MM.1S (cell line): ENCODE measurements at regions not wholly inside any gene's neighbourhood (a gene's known extent, or its start where the extent isn't known, plus 50 kb on each side); places are given as distances from the start of the nearest gene placed in this dataset.

Source experiments
- DNase-seq: peaks from one replicate; pipeline ENCODE4 v3.0.0-alpha.2; 2015
- H2AFZ ChIP-seq: fragments of 300-600 bp; sonication (generic); 2 replicates; pipeline ENCODE4 v1.6.0; 2016; ENCODE audit warnings: antibody characterized with exemption, low read length
- H3F3A ChIP-seq: fragments of 300-600 bp; sonication (generic); 2 replicates; pipeline ENCODE4 v1.6.1; 2016; ENCODE audit warnings: mild to moderate bottlenecking, antibody characterized with exemption, low read length, moderate library complexity, mixed read lengths; ENCODE audit not compliant: insufficient read depth
- H3K27ac ChIP-seq: fragments of 300-600 bp; sonication (generic); 2 replicates; pipeline ENCODE4 v1.5.1; 2016; ENCODE audit warnings: mild to moderate bottlenecking, low read length
- H3K27me3 ChIP-seq: fragments of 300-600 bp; sonication (generic); replicated peaks from 2 replicates; pipeline ENCODE4 v1.6.0; 2016; ENCODE audit warnings: low read length; ENCODE audit not compliant: insufficient read depth
- H3K36me3 ChIP-seq: fragments of 300-600 bp; sonication (generic); replicated peaks from 2 replicates; pipeline ENCODE4 v1.6.1; 2016; ENCODE audit warnings: mild to moderate bottlenecking, low read length, mixed read lengths; ENCODE audit not compliant: insufficient read depth
- H3K4me1 ChIP-seq: fragments of 300-600 bp; sonication (generic); 2 replicates; pipeline ENCODE4 v1.6.1; 2016; ENCODE audit warnings: low read length, mixed read lengths
- H3K4me2 ChIP-seq: fragments of 300-600 bp; sonication (generic); 2 replicates; pipeline ENCODE4 v1.6.0; 2016; ENCODE audit warnings: low read depth, low read length
- H3K4me3 ChIP-seq: fragments of 300-600 bp; sonication (generic); 2 replicates; pipeline ENCODE4 v1.5.1; 2016; ENCODE audit warnings: low read length, mixed read lengths
- H3K79me2 ChIP-seq: fragments of 300-600 bp; sonication (generic); 2 replicates; pipeline ENCODE4 v1.6.1; 2016; ENCODE audit warnings: mixed run types, low read length, mixed read lengths
- H3K9ac ChIP-seq: fragments of 300-600 bp; sonication (generic); 2 replicates; pipeline ENCODE4 v1.6.1; 2016; ENCODE audit warnings: low read length, mixed read lengths
- H3K9me2 ChIP-seq: fragments of 300-600 bp; sonication (generic); replicated peaks from 2 replicates; pipeline ENCODE4 v1.6.1; 2016; ENCODE audit warnings: mild to moderate bottlenecking, low read length, mixed read lengths; ENCODE audit not compliant: insufficient read depth
- H3K9me3 ChIP-seq: fragments of 300-600 bp; sonication (generic); replicated peaks from 2 replicates; pipeline ENCODE4 v1.6.1; 2016; ENCODE audit warnings: mild to moderate bottlenecking, low read length, mixed read lengths; ENCODE audit not compliant: insufficient read depth
- H4K20me1 ChIP-seq: fragments of 300-600 bp; sonication (generic); 2 replicates; pipeline ENCODE4 v1.6.1; 2016; ENCODE audit warnings: mild to moderate bottlenecking, low read length, moderate library complexity, mixed read lengths; ENCODE audit not compliant: insufficient read depth
- CTCF ChIP-seq: fragments of 300-600 bp; sonication (generic); IDR thresholded peaks from 2 replicates; pipeline ENCODE4 v1.5.1; 2016; ENCODE audit warnings: antibody characterized with exemption, low read length, mixed read lengths
- EZH2 ChIP-seq: fragments of 300-600 bp; sonication (generic); optimal IDR thresholded peaks from 2 replicates; pipeline ENCODE3; 2017; ENCODE audit warnings: low read depth, mild to moderate bottlenecking, antibody characterized with exemption, low read length, mixed read lengths
- EZH2phosphoT487 ChIP-seq: fragments of 300-600 bp; sonication (generic); IDR thresholded peaks from 2 replicates; pipeline ENCODE4 v1.6.1; 2018; ENCODE audit warnings: antibody characterized with exemption, low read length

- Histone ChIP-seq H3K4me3 (no peak overlapping the region), H4K20me1 (no peaks in the 10 kb centered on the region), H3K9me3 (no peaks in the 10 kb centered on the region), H2AFZ (no peak overlapping the region), H3K9me2 (no peaks in the 10 kb centered on the region), H3K9ac (no peak overlapping the region), H3K36me3 (no peaks in the 10 kb centered on the region), H3K27me3 (no peaks in the 10 kb centered on the region), H3K27ac (no peak overlapping the region), H3F3A (no peaks in the 10 kb centered on the region), H3K4me2 (no peak overlapping the region), H3K79me2 (no peaks in the 10 kb centered on the region), H3K4me1 (no peaks in the 10 kb centered on the region)
- TF ChIP-seq EZH2: no peak
- no peak for TF ChIP-seq EZH2phosphoT487
- no peak for TF ChIP-seq CTCF
- no peak for DNase-seq
Measured at GRCh38 chr14:37665951-37666350, 70.5 kb downstream of the TTC6 start.

GRCh38 chr14:37668646-37669045 is 73.2 kb downstream of the TTC6 start:
- H3F3A ChIP-seq: no peaks in the 10 kb centered on the region
- no peak for TF ChIP-seq CTCF
- no peak for TF ChIP-seq EZH2phosphoT487
- TF ChIP-seq EZH2: no peak
- H2AFZ ChIP-seq: no peak overlapping the region
- no peak overlapping the region for H3K27ac ChIP-seq
- no peaks in the 10 kb centered on the region for H4K20me1 ChIP-seq
- H3K79me2 ChIP-seq: no peaks in the 10 kb centered on the region
- H3K9ac ChIP-seq: no peak overlapping the region
- H3K4me1 ChIP-seq: no peaks in the 10 kb centered on the region
- H3K9me3 ChIP-seq: no peaks in the 10 kb centered on the region
- H3K27me3 ChIP-seq: no peaks in the 10 kb centered on the region
- H3K4me3 ChIP-seq: no peak overlapping the region
- no peak overlapping the region for H3K4me2 ChIP-seq
- H3K9me2 ChIP-seq: no peaks in the 10 kb centered on the region
- no peaks in the 10 kb centered on the region for H3K36me3 ChIP-seq
- DNase-seq: no peak

GRCh38 chr14:37669242-37669641 is 73.8 kb downstream of the TTC6 start:
- Histone ChIP-seq H3K79me2 (no peaks in the 10 kb centered on the region), H3K9me2 (no peaks in the 10 kb centered on the region), H3F3A (no peaks in the 10 kb centered on the region), H3K9me3 (no peaks in the 10 kb centered on the region), H3K27me3 (no peaks in the 10 kb centered on the region), H4K20me1 (no peaks in the 10 kb centered on the region), H2AFZ (no peak overlapping the region), H3K4me1 (no peaks in the 10 kb centered on the region), H3K36me3 (no peaks in the 10 kb centered on the region), H3K4me3 (no peak overlapping the region), H3K4me2 (no peak overlapping the region), H3K27ac (no peak overlapping the region), H3K9ac (no peak overlapping the region)
- TF ChIP-seq EZH2phosphoT487: no peak
- no peak for TF ChIP-seq CTCF
- TF ChIP-seq EZH2: no peak
- no peak for DNase-seq
